CD14-positive monocyte (primary cell): ENCODE measurements at regions not wholly inside any gene's neighbourhood (a gene's known extent, or its start where the extent isn't known, plus 50 kb on each side); places are given as distances from the start of the nearest gene placed in this dataset.

Source experiments
- DNase-seq, 3 donors: peaks; one replicate each; pipeline ENCODE4 v3.0.0-alpha.2; 2011 to 2022
- H2AFZ ChIP-seq: 2 replicates; pipeline ENCODE4 v1.6.0; 2012; ENCODE audit warnings: mild to moderate bottlenecking, low read depth, low read length, inconsistent platforms; ENCODE audit not compliant: insufficient read depth, poor library complexity, severe bottlenecking
- H3K27ac ChIP-seq, 2 donors: 1 replicate in 1 of 2; 2 replicates in 1 of 2; pipeline ENCODE4 v1.5.1; 2012 to 2013; ENCODE audit warnings: low read length in 2 of 2, control low read depth in 1 of 2, inconsistent platforms in 1 of 2, low read depth in 1 of 2, mild to moderate bottlenecking in 1 of 2
- H3K27me3 ChIP-seq, 2 donors: one replicate each; pipeline versions ENCODE4 v1.6.0 to v1.6.1; 2011 to 2013; ENCODE audit warnings: low read length in 2 of 2; ENCODE audit not compliant: control insufficient read depth in 2 of 2, insufficient read depth in 2 of 2
- H3K36me3 ChIP-seq, 2 donors: replicated peaks in 1 of 2; 1 replicate in 1 of 2; 2 replicates in 1 of 2; pipeline versions ENCODE4 v1.5.1 to v1.6.1; 2012 to 2013; ENCODE audit warnings: low read length in 2 of 2, control low read depth in 1 of 2, inconsistent platforms in 1 of 2, mild to moderate bottlenecking in 1 of 2; ENCODE audit not compliant: insufficient read depth in 2 of 2, control insufficient read depth in 1 of 2
- H3K4me1 ChIP-seq, 2 donors: 1 replicate in 1 of 2; 2 replicates in 1 of 2; pipeline versions ENCODE4 v1.5.1 to v1.6.1; 2012 to 2013; ENCODE audit warnings: low read length in 2 of 2, control low read depth in 1 of 2, inconsistent platforms in 1 of 2, mild to moderate bottlenecking in 1 of 2, moderate library complexity in 1 of 2; ENCODE audit not compliant: insufficient read depth in 2 of 2, control insufficient read depth in 1 of 2
- H3K4me2 ChIP-seq: replicated peaks from 2 replicates; pipeline ENCODE3; 2012; ENCODE audit warnings: low read length, moderate library complexity, mild to moderate bottlenecking; ENCODE audit not compliant: poor library complexity, severe bottlenecking; ENCODE audit errors: extremely low read depth
- H3K4me3 ChIP-seq, 3 experiments: fragments of 200-600 bp in 1 of 3; sonication (generic) in 1 of 3; replicated peaks in 1 of 3; 1 replicate in 2 of 3; 2 replicates in 1 of 3; pipeline ENCODE4 v1.5.1; 2011 to 2013; ENCODE audit warnings: low read length in 3 of 3, mild to moderate bottlenecking in 3 of 3, control low read depth in 2 of 3, low read depth in 2 of 3, inconsistent platforms in 1 of 3, moderate library complexity in 1 of 3
- H3K79me2 ChIP-seq: 2 replicates; pipeline ENCODE4 v1.6.0; 2012; ENCODE audit warnings: mild to moderate bottlenecking, control low read depth, inconsistent platforms, low read length, moderate library complexity; ENCODE audit not compliant: insufficient read depth
- H3K9ac ChIP-seq: 2 replicates; pipeline ENCODE4 v1.6.0; 2017; ENCODE audit warnings: low read length, mild to moderate bottlenecking; ENCODE audit not compliant: insufficient read depth, poor library complexity, severe bottlenecking
- H3K9me3 ChIP-seq, 2 donors: replicated peaks in 1 of 2; 1 replicate in 1 of 2; 2 replicates in 1 of 2; pipeline versions ENCODE4 v1.5.1 to v1.6.1; 2012 to 2013; ENCODE audit warnings: low read length in 2 of 2, control low read depth in 1 of 2; ENCODE audit not compliant: control insufficient read depth in 1 of 2, insufficient read depth in 1 of 2
- H4K20me1 ChIP-seq: 2 replicates; pipeline ENCODE4 v1.6.0; 2012; ENCODE audit warnings: mild to moderate bottlenecking, low read length, control low read depth, moderate library complexity; ENCODE audit not compliant: insufficient read depth
- H3K27ac Mint-ChIP-seq, 7 donors: one replicate each; pipeline ENCODE4 v1.8.0; 2020; ENCODE audit warnings: mild to moderate bottlenecking in 7 of 7, mixed read lengths in 7 of 7, moderate library complexity in 6 of 7, inconsistent platforms in 2 of 7
- H3K27me3 Mint-ChIP-seq, 3 donors: one replicate each; pipeline ENCODE4 v1.8.0; 2021 to 2022; ENCODE audit warnings: low read depth in 3 of 3, mild to moderate bottlenecking in 3 of 3, mixed read lengths in 3 of 3, moderate library complexity in 3 of 3, inconsistent platforms in 1 of 3
- H3K36me3 Mint-ChIP-seq, 2 donors: one replicate each; pipeline ENCODE4 v1.8.0; 2020; ENCODE audit warnings: mixed read lengths in 2 of 2, inconsistent platforms in 1 of 2, mild to moderate bottlenecking in 1 of 2
- H3K4me1 Mint-ChIP-seq: one replicate; pipeline ENCODE4 v1.8.0; 2020; ENCODE audit warnings: mild to moderate bottlenecking, mixed read lengths
- H3K4me3 Mint-ChIP-seq, 2 donors: one replicate each; pipeline ENCODE4 v1.8.0; 2020; ENCODE audit warnings: mild to moderate bottlenecking in 2 of 2, mixed read lengths in 2 of 2, moderate library complexity in 1 of 2
- H3K9me3 Mint-ChIP-seq, 7 donors: one replicate each; pipeline ENCODE4 v1.8.0; 2020 to 2022; ENCODE audit warnings: mixed read lengths in 7 of 7, mild to moderate bottlenecking in 6 of 7, moderate library complexity in 6 of 7, inconsistent platforms in 2 of 7
- WGBS: methylation state at CpG from one replicate; pipeline ENCODE4 v1.1.5; 2013; ENCODE audit warnings: missing lambda C conversion rate; ENCODE audit not compliant: insufficient coverage; 5-methylcytosine and 5-hydroxymethylcytosine counted together
- intact Hi-C, 2 donors: fragments of 100-400 bp; cut with micrococcal nuclease; formaldehyde crosslinking; loops; one replicate each; pipeline versions ENCODE4 v1.15.0 to v1.15.1; 2023
- TF ChIP-seq, protein P1 (sequence below): fragments of 200-600 bp; IDR thresholded peaks from one replicate; pipeline ENCODE4 v1.8.0; 2022; ENCODE audit warnings: antibody characterized with exemption, mild to moderate bottlenecking

- Histone ChIP-seq H4K20me1 (no peaks in the 10 kb centered on the region), H3K79me2 (no peaks in the 10 kb centered on the region), H2AFZ (no peak overlapping the region), H3K4me1 (no peaks in the 10 kb centered on the region), H3K27ac (no peak overlapping the region), H3K4me2 (no peak overlapping the region), H3K27me3 (no peaks in the 10 kb centered on the region), H3K4me3 (no peak overlapping the region), H3K9ac (no peak overlapping the region), H3K36me3 (no peaks in the 10 kb centered on the region), H3K9me3 (no peaks in the 10 kb centered on the region)
- TF ChIP-seq, protein P1, sequence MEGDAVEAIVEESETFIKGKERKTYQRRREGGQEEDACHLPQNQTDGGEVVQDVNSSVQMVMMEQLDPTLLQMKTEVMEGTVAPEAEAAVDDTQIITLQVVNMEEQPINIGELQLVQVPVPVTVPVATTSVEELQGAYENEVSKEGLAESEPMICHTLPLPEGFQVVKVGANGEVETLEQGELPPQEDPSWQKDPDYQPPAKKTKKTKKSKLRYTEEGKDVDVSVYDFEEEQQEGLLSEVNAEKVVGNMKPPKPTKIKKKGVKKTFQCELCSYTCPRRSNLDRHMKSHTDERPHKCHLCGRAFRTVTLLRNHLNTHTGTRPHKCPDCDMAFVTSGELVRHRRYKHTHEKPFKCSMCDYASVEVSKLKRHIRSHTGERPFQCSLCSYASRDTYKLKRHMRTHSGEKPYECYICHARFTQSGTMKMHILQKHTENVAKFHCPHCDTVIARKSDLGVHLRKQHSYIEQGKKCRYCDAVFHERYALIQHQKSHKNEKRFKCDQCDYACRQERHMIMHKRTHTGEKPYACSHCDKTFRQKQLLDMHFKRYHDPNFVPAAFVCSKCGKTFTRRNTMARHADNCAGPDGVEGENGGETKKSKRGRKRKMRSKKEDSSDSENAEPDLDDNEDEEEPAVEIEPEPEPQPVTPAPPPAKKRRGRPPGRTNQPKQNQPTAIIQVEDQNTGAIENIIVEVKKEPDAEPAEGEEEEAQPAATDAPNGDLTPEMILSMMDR, result no peak
- H3K4me1 Mint-ChIP-seq, result no peaks in the 10 kb centered on the region
- peaks cover 0 to 5% (median 1%) of the 10 kb centered on the region in 7 donors for H3K9me3 Mint-ChIP-seq
- H3K36me3 Mint-ChIP-seq, result no peaks in the 10 kb centered on the region
- no peak overlapping the region for H3K4me3 Mint-ChIP-seq
- H3K27ac Mint-ChIP-seq, result no peak overlapping the region
- intact Hi-C loops, result no loop called here
- no CpG with 5 or more reads among the region's 3 CpGs for WGBS
- H3K27me3 Mint-ChIP-seq, result peaks cover 0 to 3% (median 2%) of the 10 kb centered on the region in 3 donors
- no peak for DNase-seq
Measured at GRCh38 chr21:26412885-26413284, 160.2 kb downstream of the CYYR1 start.

- no peak overlapping the region for H3K27ac Mint-ChIP-seq
- no peak overlapping the region for H3K9ac ChIP-seq
- H3K9me3 Mint-ChIP-seq, result peaks cover 0 to 7% (median 3%) of the 10 kb centered on the region in 7 donors
- H3K27ac ChIP-seq, result no peak overlapping the region
- peaks cover 0 to 5% of the 10 kb centered on the region in 2 donors for H3K4me1 ChIP-seq
- H3K27me3 Mint-ChIP-seq, result peaks cover 2 to 3% (median 3%) of the 10 kb centered on the region in 3 donors
- no peak overlapping the region for H2AFZ ChIP-seq
- no peak for DNase-seq
- no peaks in the 10 kb centered on the region for H3K36me3 Mint-ChIP-seq
- H3K4me2 ChIP-seq, result no peak overlapping the region
- no peaks in the 10 kb centered on the region for H3K79me2 ChIP-seq
- no peak overlapping the region for H3K4me3 Mint-ChIP-seq
- intact Hi-C loops, result no loop called here
- TF ChIP-seq, protein P1, result no peak
- no peaks in the 10 kb centered on the region for H3K9me3 ChIP-seq
- no peaks in the 10 kb centered on the region for H3K36me3 ChIP-seq
- peaks cover 10% of the 10 kb centered on the region for H3K4me1 Mint-ChIP-seq
- H4K20me1 ChIP-seq, result no peaks in the 10 kb centered on the region
- no peak overlapping the region for H3K4me3 ChIP-seq
- WGBS, result 92% methylated on average over 3 of the region's 4 CpGs
- H3K27me3 ChIP-seq, result no peaks in the 10 kb centered on the region
Measured at GRCh38 chr21:26409735-26410134, 163.4 kb downstream of the CYYR1 start.
